Tibial nerve (tissue), 4 donors: ENCODE measurements at regions not wholly inside any gene's neighbourhood (a gene's known extent, or its start where the extent isn't known, plus 50 kb on each side); places are given as distances from the start of the nearest gene placed in this dataset.

ENCODE experiments used
- DNase-seq, 2 donors: peaks; one replicate each; pipeline ENCODE4 v3.0.0-alpha.2; 2019; ENCODE audit warnings: low spot score in 2 of 2
- H3K27ac ChIP-seq, 4 donors: fragments of 200-600 bp; sonication (generic) in 3 of 4; one replicate each; pipeline ENCODE4 v1.5.1; 2017 to 2019; ENCODE audit warnings: mild to moderate bottlenecking in 1 of 4
- H3K27me3 ChIP-seq, 2 donors: fragments of 200-600 bp; sonication (generic) in 1 of 2; one replicate each; pipeline versions ENCODE4 v1.5.1 to v1.6.0; 2017 to 2019
- H3K36me3 ChIP-seq, 3 donors: fragments of 200-600 bp; sonication (generic); one replicate each; pipeline ENCODE4 v1.5.1; 2018 to 2019
- H3K4me1 ChIP-seq, 4 donors: fragments of 200-600 bp; sonication (generic) in 3 of 4; one replicate each; pipeline ENCODE4 v1.5.1; 2017 to 2019
- H3K4me3 ChIP-seq, 4 donors: fragments of 200-600 bp; sonication (generic) in 3 of 4; one replicate each; pipeline ENCODE4 v1.5.1; 2017 to 2019; ENCODE audit warnings: mild to moderate bottlenecking in 1 of 4, moderate library complexity in 1 of 4
- H3K9me3 ChIP-seq, 4 donors: fragments of 200-600 bp; sonication (generic) in 3 of 4; one replicate each; pipeline ENCODE4 v1.5.1; 2017 to 2019
- CTCF ChIP-seq, 5 experiments: fragments of 200-600 bp in 3 of 5; fragments of 450-650 bp in 2 of 5; sonication (generic) in 3 of 5; IDR thresholded peaks; one replicate each; pipeline ENCODE4 v1.5.1; 2016 to 2019; ENCODE audit warnings: antibody characterized with exemption in 5 of 5, mild to moderate bottlenecking in 3 of 5, moderate library complexity in 2 of 5
- EP300 ChIP-seq, 2 donors: sonication (generic); formaldehyde crosslinking; IDR thresholded peaks; one replicate each; pipeline ENCODE4 v1.6.1; 2017; ENCODE audit warnings: antibody characterized with exemption in 2 of 2, mild to moderate bottlenecking in 1 of 2
- POLR2A ChIP-seq, 2 donors: fragments of 450-650 bp; IDR thresholded peaks; one replicate each; pipeline ENCODE4 v1.6.1; 2017; ENCODE audit warnings: antibody characterized with exemption in 2 of 2, mild to moderate bottlenecking in 2 of 2, moderate library complexity in 2 of 2
- WGBS, 2 donors: methylation state at CpG; one replicate each; pipeline ENCODE4 v1.1.5; 2018; 5-methylcytosine and 5-hydroxymethylcytosine counted together

- Histone ChIP-seq H3K27ac (no peak overlapping the region), H3K9me3 (no peaks in the 10 kb centered on the region), H3K4me1 (no peaks in the 10 kb centered on the region), H3K4me3 (no peak overlapping the region), H3K27me3 (no peaks in the 10 kb centered on the region), H3K36me3 (no peaks in the 10 kb centered on the region)
- TF ChIP-seq POLR2A (IDR thresholded peaks at IDR 0.05): no peak
- no peak for TF ChIP-seq EP300 (IDR thresholded peaks at IDR 0.05)
- TF ChIP-seq CTCF (IDR thresholded peaks at IDR 0.05): no peak
- DNase-seq: no peak
Measured at GRCh38 chr1:239792157-239792556, 299.5 kb upstream of the FMN2 start.

GRCh38 chr1:239795304-239795703, 296.4 kb upstream of the FMN2 start:
- no peak for DNase-seq
- Histone ChIP-seq H3K4me1 (no peaks in the 10 kb centered on the region), H3K9me3 (no peaks in the 10 kb centered on the region), H3K27ac (no peak overlapping the region), H3K36me3 (no peaks in the 10 kb centered on the region), H3K27me3 (no peaks in the 10 kb centered on the region), H3K4me3 (no peak overlapping the region)
- TF ChIP-seq EP300 (IDR thresholded peaks at IDR 0.05) (no peak), CTCF (IDR thresholded peaks at IDR 0.05) (no peak), POLR2A (IDR thresholded peaks at IDR 0.05) (no peak)
- WGBS, 2 donors: 33 to 44% methylated on average over 3 of the region's 3 CpGs

GRCh38 chr1:239799617-239800016, 292.1 kb upstream of the FMN2 start:
- no peaks in the 10 kb centered on the region for H3K4me1 ChIP-seq
- WGBS, 2 donors: 86 to 87% methylated on average over 3 of the region's 3 CpGs

GRCh38 chr1:239800861-239801260, 290.8 kb upstream of the FMN2 start:
- no peak overlapping the region for H3K4me3 ChIP-seq
- H3K4me1 ChIP-seq: peaks cover 0 to 3% (median 0%) of the 10 kb centered on the region in 4 donors

More at GRCh38 chr1:239799617-239800016, 292.1 kb upstream of the FMN2 start:
- no peaks in the 10 kb centered on the region for H3K9me3 ChIP-seq
- no peaks in the 10 kb centered on the region for H3K27me3 ChIP-seq
- DNase-seq: no peak
- H3K36me3 ChIP-seq: no peaks in the 10 kb centered on the region
- H3K27ac ChIP-seq: no peak overlapping the region
- TF ChIP-seq EP300 (IDR thresholded peaks at IDR 0.05) (no peak), CTCF (IDR thresholded peaks at IDR 0.05) (no peak), POLR2A (IDR thresholded peaks at IDR 0.05) (no peak)
- no peak overlapping the region for H3K4me3 ChIP-seq

GRCh38 chr1:239802275-239802674, 289.4 kb upstream of the FMN2 start:
- TF ChIP-seq CTCF (IDR thresholded peaks at IDR 0.05): no peak
- no peak for TF ChIP-seq EP300 (IDR thresholded peaks at IDR 0.05)
- no peak for TF ChIP-seq POLR2A (IDR thresholded peaks at IDR 0.05)
- H3K27ac ChIP-seq: no peak overlapping the region
- no peak overlapping the region for H3K4me3 ChIP-seq
- H3K4me1 ChIP-seq: peaks cover 0 to 5% (median 0%) of the 10 kb centered on the region in 4 donors
- no peaks in the 10 kb centered on the region for H3K36me3 ChIP-seq
- no peaks in the 10 kb centered on the region for H3K9me3 ChIP-seq
- DNase-seq: no peak
- H3K27me3 ChIP-seq: no peaks in the 10 kb centered on the region
- 89 to 94% methylated on average over 3 of the region's 3 CpGs for WGBS, 2 donors

More at GRCh38 chr1:239800861-239801260, 290.8 kb upstream of the FMN2 start:
- WGBS, 2 donors: 75 to 78% methylated on average over 3 of the region's 3 CpGs
- Histone ChIP-seq H3K36me3 (no peaks in the 10 kb centered on the region), H3K27me3 (no peaks in the 10 kb centered on the region), H3K9me3 (no peaks in the 10 kb centered on the region), H3K27ac (no peak overlapping the region)
- TF ChIP-seq EP300 (IDR thresholded peaks at IDR 0.05) (no peak), POLR2A (IDR thresholded peaks at IDR 0.05) (no peak), CTCF (IDR thresholded peaks at IDR 0.05) (no peak)
- DNase-seq: no peak
